ENCODE measurements at regions not wholly inside any gene's neighbourhood (a gene's known extent, or its start where the extent isn't known, plus 50 kb on each side); places are given as distances from the start of the nearest gene placed in this dataset.

DNA sequence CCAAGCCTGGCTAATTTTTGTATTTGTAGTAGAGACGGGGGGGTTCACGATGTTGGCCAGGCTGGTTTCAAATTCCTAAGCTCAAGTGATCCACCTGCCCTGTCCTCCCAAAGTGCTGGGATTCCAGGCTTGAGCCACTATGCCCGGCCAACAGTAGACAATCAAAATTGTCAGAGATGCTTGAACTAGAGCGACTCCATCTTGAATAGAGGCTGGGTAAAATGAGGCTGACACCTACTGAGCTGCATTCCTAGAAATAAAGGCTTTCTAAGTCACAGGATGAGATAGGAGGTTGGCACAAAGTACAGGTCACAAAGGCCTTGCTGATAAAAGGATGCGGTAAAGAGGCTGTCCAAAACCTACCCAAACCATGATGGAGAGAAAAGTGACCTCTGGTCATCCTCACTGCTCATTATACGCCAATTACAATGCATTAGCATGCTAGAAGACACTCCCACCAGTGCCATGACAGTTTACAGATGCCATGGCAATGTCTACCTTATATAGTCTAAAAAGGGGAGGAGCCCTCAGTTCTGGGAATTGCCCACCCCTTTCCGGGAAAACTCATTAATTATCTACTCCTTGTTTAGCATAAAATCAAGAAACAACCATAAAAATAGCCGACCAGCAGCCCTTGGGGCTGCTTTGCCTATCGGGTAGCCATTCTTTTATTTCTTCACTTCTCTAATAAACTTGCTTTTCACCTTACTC is 134.5 kb downstream of the BAMBI start:
- no peaks in the 10 kb centered on the region for H3K9me3 Mint-ChIP-seq
- DNase-seq (ENCODE audit: low spot score), result no peak
- no peak overlapping the region for H3K4me3 Mint-ChIP-seq
- H3K36me3 Mint-ChIP-seq (ENCODE audit: low read depth), result no peaks in the 10 kb centered on the region
- H3K4me1 Mint-ChIP-seq (ENCODE audit: low read depth), result peaks cover 3% of the 10 kb centered on the region
- H3K27me3 Mint-ChIP-seq (ENCODE audit: low read depth), result peaks cover 18% of the 10 kb centered on the region
- no peak overlapping the region for H3K27ac Mint-ChIP-seq

DNA sequence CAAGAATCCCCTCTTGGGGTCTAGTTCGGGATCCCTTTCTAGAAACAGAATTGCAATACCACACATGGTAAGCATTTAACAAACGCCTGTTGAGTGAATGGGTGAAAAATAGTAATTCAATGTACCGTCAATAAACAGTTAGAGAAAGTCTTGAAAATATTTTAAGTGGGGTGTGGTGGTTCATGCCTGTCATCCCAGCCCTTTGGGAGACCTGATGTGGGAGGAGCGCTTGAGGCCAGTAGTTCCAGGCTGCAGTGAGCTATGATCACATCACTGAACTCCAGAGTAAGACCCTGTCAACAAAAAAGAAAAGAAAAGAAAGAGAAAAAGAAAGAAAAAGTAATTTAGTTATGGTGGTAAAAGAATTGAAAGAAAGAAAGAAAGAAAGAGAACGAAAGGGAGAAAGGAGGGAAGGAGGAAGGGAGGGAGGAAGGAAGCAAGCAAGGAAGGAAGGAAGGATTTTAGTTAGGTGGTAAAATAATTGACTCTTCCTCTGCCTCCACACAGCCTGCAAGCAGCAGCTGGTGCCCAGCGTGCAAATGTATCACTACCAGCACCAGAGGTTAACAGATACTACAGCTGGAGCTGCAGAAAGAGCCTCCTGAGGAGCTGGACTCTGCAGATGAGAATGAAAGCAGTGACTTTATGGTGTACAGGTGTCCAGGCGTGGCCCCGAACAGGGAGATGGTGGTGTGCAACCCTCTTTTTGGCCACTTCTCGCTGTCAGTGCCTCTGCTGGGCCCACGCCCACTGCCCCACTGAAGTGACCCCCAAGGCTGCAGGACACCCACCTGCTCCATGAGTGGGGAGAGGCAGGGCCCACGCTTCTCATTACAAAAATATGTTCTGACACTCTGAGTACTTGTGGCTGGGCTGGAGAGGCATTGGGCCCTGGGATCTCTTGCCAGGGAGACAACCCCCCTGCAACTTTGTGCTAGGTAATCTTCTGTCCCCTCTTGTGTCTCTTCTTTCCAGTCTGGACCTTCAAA is 135.4 kb downstream of the BAMBI start:
- no peak overlapping the region for H3K4me3 Mint-ChIP-seq
- H3K27ac Mint-ChIP-seq, result no peak overlapping the region
- no peaks in the 10 kb centered on the region for H3K36me3 Mint-ChIP-seq (ENCODE audit: low read depth)
- no peaks in the 10 kb centered on the region for H3K9me3 Mint-ChIP-seq
- H3K27me3 Mint-ChIP-seq (ENCODE audit: low read depth), result peaks cover 11% of the 10 kb centered on the region
- peaks cover 3% of the 10 kb centered on the region for H3K4me1 Mint-ChIP-seq (ENCODE audit: low read depth)
- no peak for DNase-seq (ENCODE audit: low spot score)

- Mint-ChIP-seq H3K27ac (no peak overlapping the region), H3K4me1 (ENCODE audit: low read depth) (no peaks in the 10 kb centered on the region), H3K4me3 (no peak overlapping the region), H3K36me3 (ENCODE audit: low read depth) (no peaks in the 10 kb centered on the region), H3K9me3 (no peaks in the 10 kb centered on the region), H3K27me3 (ENCODE audit: low read depth) (no peaks in the 10 kb centered on the region)
- no peak for DNase-seq (ENCODE audit: low spot score)
Observed at GRCh38 chr10:28815681-28816080, 138.4 kb downstream of the BAMBI start.

GRCh38 chr10:28822719-28823464 is 145.6 kb downstream of the BAMBI start:
- H3K27me3 Mint-ChIP-seq (ENCODE audit: low read depth), result no peaks in the 10 kb centered on the region
- no peaks in the 10 kb centered on the region for H3K4me1 Mint-ChIP-seq (ENCODE audit: low read depth)
- H3K27ac Mint-ChIP-seq, result no peak overlapping the region
- DNase-seq (ENCODE audit: low spot score), result no peak
- H3K36me3 Mint-ChIP-seq (ENCODE audit: low read depth), result no peaks in the 10 kb centered on the region
- no peak overlapping the region for H3K4me3 Mint-ChIP-seq
- no peaks in the 10 kb centered on the region for H3K9me3 Mint-ChIP-seq

- no peak for DNase-seq (ENCODE audit: low spot score)
- Mint-ChIP-seq H3K27ac (no peak overlapping the region), H3K4me3 (no peak overlapping the region), H3K27me3 (ENCODE audit: low read depth) (no peaks in the 10 kb centered on the region), H3K9me3 (no peaks in the 10 kb centered on the region), H3K4me1 (ENCODE audit: low read depth) (no peaks in the 10 kb centered on the region), H3K36me3 (ENCODE audit: low read depth) (no peaks in the 10 kb centered on the region)
Observed at GRCh38 chr10:28823501-28824075, 146.3 kb downstream of the BAMBI start.

GRCh38 chr10:28833313-28833712 is 156.0 kb downstream of the BAMBI start:
- DNase-seq (ENCODE audit: low spot score), result no peak
- no peaks in the 10 kb centered on the region for H3K36me3 Mint-ChIP-seq (ENCODE audit: low read depth)
- H3K27ac Mint-ChIP-seq, result no peak overlapping the region
- H3K9me3 Mint-ChIP-seq, result no peaks in the 10 kb centered on the region
- H3K27me3 Mint-ChIP-seq (ENCODE audit: low read depth), result no peaks in the 10 kb centered on the region
- no peak overlapping the region for H3K4me3 Mint-ChIP-seq
- no peaks in the 10 kb centered on the region for H3K4me1 Mint-ChIP-seq (ENCODE audit: low read depth)

DNA sequence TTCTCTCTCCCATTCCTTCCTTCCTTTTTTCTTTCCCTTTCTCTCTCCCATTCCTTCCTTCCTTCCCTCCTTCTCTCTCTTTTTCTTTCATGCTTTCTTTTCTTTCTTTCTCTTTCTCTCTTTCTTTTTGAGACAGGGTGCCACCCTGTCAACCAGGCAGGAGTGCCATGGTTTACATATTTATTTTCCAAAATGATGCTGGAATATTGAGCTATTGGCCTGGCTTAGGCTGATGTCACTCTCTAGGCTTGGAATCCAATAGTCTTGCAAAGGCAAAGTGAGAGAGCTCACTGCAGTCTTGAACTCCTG is 159.1 kb downstream of the BAMBI start:
- Mint-ChIP-seq H3K4me1 (ENCODE audit: low read depth) (no peaks in the 10 kb centered on the region), H3K27ac (no peak overlapping the region), H3K27me3 (ENCODE audit: low read depth) (no peaks in the 10 kb centered on the region), H3K4me3 (no peak overlapping the region), H3K36me3 (ENCODE audit: low read depth) (no peaks in the 10 kb centered on the region), H3K9me3 (no peaks in the 10 kb centered on the region)
- no peak for DNase-seq (ENCODE audit: low spot score)

DNA sequence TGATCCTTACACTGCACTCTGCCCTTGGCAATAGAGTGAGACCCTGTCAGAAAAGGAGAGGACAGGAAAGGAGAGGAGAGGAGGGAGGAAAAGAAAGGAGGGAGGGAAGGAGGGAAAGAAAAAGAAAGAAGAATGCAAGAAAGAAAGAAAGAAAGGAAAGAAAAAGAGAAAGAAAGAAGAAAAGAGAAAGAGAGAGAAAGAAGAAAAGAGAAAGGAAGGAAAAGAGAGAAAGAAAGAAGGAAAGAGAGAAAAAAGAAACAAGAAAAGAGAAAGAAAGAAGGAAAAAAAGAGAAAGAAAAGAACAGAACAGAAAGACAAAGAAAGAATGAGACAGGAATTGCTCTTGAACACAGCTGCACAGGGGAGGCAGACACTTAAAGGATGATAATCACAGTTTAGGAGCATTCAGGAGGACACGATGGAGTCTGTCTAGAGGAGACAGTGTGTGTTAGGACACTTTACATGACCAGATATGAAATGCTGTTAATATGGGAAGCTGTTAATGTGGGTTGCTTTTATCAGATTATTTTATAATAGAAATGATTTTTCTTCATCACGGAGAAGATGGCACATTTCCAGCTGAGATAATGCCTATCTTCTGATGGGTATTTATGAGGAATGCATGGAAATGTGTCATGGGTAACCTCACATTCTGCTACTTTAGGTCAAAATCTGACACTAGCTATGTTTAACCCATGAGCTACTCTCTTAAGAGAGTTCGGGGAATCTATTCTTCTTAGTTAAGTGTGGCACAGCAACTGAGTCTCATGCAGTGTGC is 160.5 kb downstream of the BAMBI start:
- Mint-ChIP-seq H3K27ac (no peak overlapping the region), H3K9me3 (no peaks in the 10 kb centered on the region), H3K4me3 (no peak overlapping the region), H3K36me3 (ENCODE audit: low read depth) (no peaks in the 10 kb centered on the region), H3K4me1 (ENCODE audit: low read depth) (no peaks in the 10 kb centered on the region), H3K27me3 (ENCODE audit: low read depth) (no peaks in the 10 kb centered on the region)
- no peak for DNase-seq (ENCODE audit: low spot score)

DNA sequence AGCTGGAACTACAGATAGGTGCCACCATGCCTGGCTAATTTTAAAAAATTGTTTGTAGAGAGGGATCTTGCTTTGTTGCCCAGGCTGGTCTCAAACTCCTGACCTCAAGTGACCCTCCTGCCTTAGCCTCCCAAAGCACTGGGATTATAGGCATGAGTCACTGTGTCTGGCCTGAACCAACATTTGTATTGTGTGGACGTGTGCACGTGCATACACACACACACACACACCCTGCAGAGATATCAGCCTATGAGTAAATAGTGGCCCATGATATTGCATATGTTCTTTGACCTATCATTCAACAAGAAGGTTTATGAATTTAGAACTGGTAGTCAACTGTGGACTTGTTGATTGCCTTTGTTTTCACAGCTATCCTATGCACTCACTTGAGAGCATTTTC is 161.6 kb downstream of the BAMBI start:
- H3K4me1 Mint-ChIP-seq (ENCODE audit: low read depth), result no peaks in the 10 kb centered on the region
- DNase-seq (ENCODE audit: low spot score), result no peak
- H3K4me3 Mint-ChIP-seq, result no peak overlapping the region
- no peaks in the 10 kb centered on the region for H3K36me3 Mint-ChIP-seq (ENCODE audit: low read depth)
- no peak overlapping the region for H3K27ac Mint-ChIP-seq
- H3K27me3 Mint-ChIP-seq (ENCODE audit: low read depth), result no peaks in the 10 kb centered on the region
- H3K9me3 Mint-ChIP-seq, result no peaks in the 10 kb centered on the region

DNA sequence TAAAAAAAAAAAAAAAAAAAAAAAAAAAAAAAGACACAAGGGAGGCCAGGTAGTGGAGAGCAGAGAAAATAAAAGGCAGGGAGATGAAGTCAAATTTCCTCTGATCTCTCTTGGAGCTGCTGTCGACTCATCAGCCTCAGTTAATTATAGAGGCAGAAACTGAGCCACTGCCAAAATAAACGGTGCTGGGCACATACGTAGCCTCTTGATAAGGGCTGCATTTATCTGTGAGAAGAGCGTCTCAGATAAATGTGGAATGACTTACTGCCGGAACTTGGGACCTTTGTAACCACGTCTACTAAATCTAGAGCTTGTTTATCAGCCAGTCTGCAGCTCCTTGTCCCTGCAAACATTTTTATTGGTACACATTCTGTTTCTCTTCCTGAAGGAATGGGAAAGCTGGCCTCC is 162.3 kb downstream of the BAMBI start:
- no peaks in the 10 kb centered on the region for H3K4me1 Mint-ChIP-seq (ENCODE audit: low read depth)
- no peak for DNase-seq (ENCODE audit: low spot score)
- no peaks in the 10 kb centered on the region for H3K27me3 Mint-ChIP-seq (ENCODE audit: low read depth)
- no peak overlapping the region for H3K4me3 Mint-ChIP-seq
- no peak overlapping the region for H3K27ac Mint-ChIP-seq
- H3K9me3 Mint-ChIP-seq, result no peaks in the 10 kb centered on the region
- no peaks in the 10 kb centered on the region for H3K36me3 Mint-ChIP-seq (ENCODE audit: low read depth)

DNA sequence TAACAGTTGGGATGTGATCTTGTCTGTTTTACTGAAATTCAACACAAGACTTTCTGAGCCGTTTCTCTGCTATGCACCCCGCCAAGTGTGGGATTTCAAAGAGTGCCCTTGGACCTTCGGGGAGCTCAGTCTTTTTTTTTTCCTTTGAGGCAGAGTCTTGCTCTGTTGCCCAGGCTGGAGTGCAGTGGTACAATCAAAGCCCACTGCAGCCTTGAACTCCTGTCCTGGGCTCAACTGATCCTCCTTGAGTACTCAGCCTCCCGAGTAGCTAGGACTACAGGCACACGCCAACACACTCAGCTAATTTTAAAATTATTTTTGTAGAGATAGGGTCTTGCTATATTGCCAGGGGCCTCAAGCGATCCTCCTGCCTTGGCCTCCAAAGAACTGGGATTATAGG is 162.9 kb downstream of the BAMBI start:
- no peaks in the 10 kb centered on the region for H3K9me3 Mint-ChIP-seq
- H3K36me3 Mint-ChIP-seq (ENCODE audit: low read depth), result no peaks in the 10 kb centered on the region
- no peak overlapping the region for H3K4me3 Mint-ChIP-seq

DNA sequence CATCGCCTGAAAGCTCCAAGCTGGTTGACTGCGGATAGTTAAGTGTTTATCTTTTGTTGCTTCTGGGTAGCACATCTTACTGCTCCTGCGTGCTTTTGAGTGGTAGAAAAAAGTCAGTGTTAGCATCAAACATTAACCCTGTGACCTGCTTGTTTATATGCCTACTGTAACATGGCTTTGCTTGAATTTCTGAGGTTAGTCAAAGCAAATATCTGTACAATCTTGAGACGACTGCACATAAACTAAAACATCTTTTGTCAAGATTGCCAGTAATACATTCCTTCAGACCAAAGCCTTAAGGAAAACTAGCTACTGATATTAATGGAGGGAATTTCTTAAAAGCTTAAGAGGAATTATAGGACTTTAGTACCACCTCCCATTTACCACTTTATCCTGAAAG is 163.7 kb downstream of the BAMBI start:
- H3K9me3 Mint-ChIP-seq, result no peaks in the 10 kb centered on the region
- no peaks in the 10 kb centered on the region for H3K36me3 Mint-ChIP-seq (ENCODE audit: low read depth)
- no peak for DNase-seq (ENCODE audit: low spot score)
- H3K27ac Mint-ChIP-seq, result no peak overlapping the region
- H3K4me1 Mint-ChIP-seq (ENCODE audit: low read depth), result no peaks in the 10 kb centered on the region
- H3K27me3 Mint-ChIP-seq (ENCODE audit: low read depth), result no peaks in the 10 kb centered on the region
- H3K4me3 Mint-ChIP-seq, result no peak overlapping the region

More for the DNA sequence above, 162.9 kb downstream of the BAMBI start:
- Mint-ChIP-seq H3K27me3 (ENCODE audit: low read depth) (no peaks in the 10 kb centered on the region), H3K27ac (no peak overlapping the region), H3K4me1 (ENCODE audit: low read depth) (no peaks in the 10 kb centered on the region)
- DNase-seq (ENCODE audit: low spot score), result no peak

GRCh38 chr10:28841625-28842024 is 164.3 kb downstream of the BAMBI start:
- Mint-ChIP-seq H3K36me3 (ENCODE audit: low read depth) (no peaks in the 10 kb centered on the region), H3K4me1 (ENCODE audit: low read depth) (no peaks in the 10 kb centered on the region), H3K4me3 (no peak overlapping the region), H3K27me3 (ENCODE audit: low read depth) (no peaks in the 10 kb centered on the region), H3K9me3 (no peaks in the 10 kb centered on the region), H3K27ac (no peak overlapping the region)
- no peak for DNase-seq (ENCODE audit: low spot score)

Data from T-helper 2 cell treated with Interferon-gamma antibody and Interleukin-4, amounts not matched to agents 5 μg/mL and 100 μg/mL, for 36 hours (primary cell).